ENCODE measurements at regions not wholly inside any gene's neighbourhood (a gene's known extent, or its start where the extent isn't known, plus 50 kb on each side); places are given as distances from the start of the nearest gene placed in this dataset.

- Histone ChIP-seq H3K4me3 (ENCODE audit: low read length) (no peak overlapping the region), H3K4me1 (ENCODE audit: control insufficient read depth, insufficient read depth, low read length) (no peaks in the 10 kb centered on the region), H3K27me3 (ENCODE audit: control insufficient read depth, insufficient read depth, low read length) (no peaks in the 10 kb centered on the region), H3K36me3 (ENCODE audit: control insufficient read depth, insufficient read depth, low read length) (no peaks in the 10 kb centered on the region), H3K9me3 (replicated peaks; ENCODE audit: control insufficient read depth, low read depth, low read length) (no peaks in the 10 kb centered on the region), H3K27ac (ENCODE audit: low read length) (no peak overlapping the region)
- no CpG with 5 or more reads among the region's 5 CpGs for whole genome bisulfite sequencing (ENCODE audit: insufficient coverage)
- DNase-seq = no peak
These were observed 108.2 kb upstream of the MBNL1 start for GRCh38 chr3:152160350-152161011.

- Histone ChIP-seq H3K27ac (ENCODE audit: low read length) (no peak overlapping the region), H3K4me3 (ENCODE audit: low read length) (no peak overlapping the region), H3K36me3 (ENCODE audit: control insufficient read depth, insufficient read depth, low read length) (no peaks in the 10 kb centered on the region), H3K9me3 (replicated peaks; ENCODE audit: control insufficient read depth, low read depth, low read length) (no peaks in the 10 kb centered on the region), H3K4me1 (ENCODE audit: control insufficient read depth, insufficient read depth, low read length) (no peaks in the 10 kb centered on the region), H3K27me3 (ENCODE audit: control insufficient read depth, insufficient read depth, low read length) (no peaks in the 10 kb centered on the region)
- WGBS (ENCODE audit: insufficient coverage) = no CpG with 5 or more reads among the region's 1 CpG
- no peak for DNase-seq
These were observed 96.3 kb upstream of the MBNL1 start for GRCh38 chr3:152172460-152172859.

GRCh38 chr3:152173627-152174026 lies 95.1 kb upstream of the MBNL1 start:
- Histone ChIP-seq H3K27ac (ENCODE audit: low read length) (no peak overlapping the region), H3K9me3 (replicated peaks; ENCODE audit: control insufficient read depth, low read depth, low read length) (no peaks in the 10 kb centered on the region), H3K36me3 (ENCODE audit: control insufficient read depth, insufficient read depth, low read length) (no peaks in the 10 kb centered on the region), H3K4me1 (ENCODE audit: control insufficient read depth, insufficient read depth, low read length) (no peaks in the 10 kb centered on the region), H3K4me3 (ENCODE audit: low read length) (no peak overlapping the region), H3K27me3 (ENCODE audit: control insufficient read depth, insufficient read depth, low read length) (no peaks in the 10 kb centered on the region)
- DNase-seq = no peak
- no CpG with 5 or more reads among the region's 1 CpG for WGBS (ENCODE audit: insufficient coverage)

GRCh38 chr3:152174876-152175527 lies 93.7 kb upstream of the MBNL1 start:
- 100% methylated on average over 1 of the region's 2 CpGs for WGBS (ENCODE audit: insufficient coverage)
- no peaks in the 10 kb centered on the region for H3K4me1 ChIP-seq (ENCODE audit: control insufficient read depth, insufficient read depth, low read length)

GRCh38 chr3:152175528-152175889 lies 93.2 kb upstream of the MBNL1 start:
- H3K4me1 ChIP-seq (ENCODE audit: control insufficient read depth, insufficient read depth, low read length) = no peaks in the 10 kb centered on the region
- peak; percentile 74 for DNase-seq
- no peaks in the 10 kb centered on the region for H3K9me3 ChIP-seq (replicated peaks; ENCODE audit: control insufficient read depth, low read depth, low read length)
- no peaks in the 10 kb centered on the region for H3K36me3 ChIP-seq (ENCODE audit: control insufficient read depth, insufficient read depth, low read length)
- 17% methylated on average over 1 of the region's 2 CpGs for WGBS (ENCODE audit: insufficient coverage)
- no peak overlapping the region for H3K4me3 ChIP-seq (ENCODE audit: low read length)
- H3K27me3 ChIP-seq (ENCODE audit: control insufficient read depth, insufficient read depth, low read length) = no peaks in the 10 kb centered on the region
- H3K27ac ChIP-seq (ENCODE audit: low read length) = no peak overlapping the region

More at GRCh38 chr3:152174876-152175527, 93.7 kb upstream of the MBNL1 start:
- no peaks in the 10 kb centered on the region for H3K36me3 ChIP-seq (ENCODE audit: control insufficient read depth, insufficient read depth, low read length)
- H3K27me3 ChIP-seq (ENCODE audit: control insufficient read depth, insufficient read depth, low read length) = no peaks in the 10 kb centered on the region
- H3K9me3 ChIP-seq (replicated peaks; ENCODE audit: control insufficient read depth, low read depth, low read length) = no peaks in the 10 kb centered on the region
- no peak for DNase-seq
- no peak overlapping the region for H3K27ac ChIP-seq (ENCODE audit: low read length)
- no peak overlapping the region for H3K4me3 ChIP-seq (ENCODE audit: low read length)

- H3K4me3 ChIP-seq (ENCODE audit: low read length) = no peak overlapping the region
- 67% methylated on average over 1 of the region's 2 CpGs for WGBS (ENCODE audit: insufficient coverage)
- no peak overlapping the region for H3K27ac ChIP-seq (ENCODE audit: low read length)
- no peaks in the 10 kb centered on the region for H3K27me3 ChIP-seq (ENCODE audit: control insufficient read depth, insufficient read depth, low read length)
- H3K9me3 ChIP-seq (replicated peaks; ENCODE audit: control insufficient read depth, low read depth, low read length) = no peaks in the 10 kb centered on the region
- peak; percentile 29 for DNase-seq
- no peaks in the 10 kb centered on the region for H3K4me1 ChIP-seq (ENCODE audit: control insufficient read depth, insufficient read depth, low read length)
- H3K36me3 ChIP-seq (ENCODE audit: control insufficient read depth, insufficient read depth, low read length) = no peaks in the 10 kb centered on the region
These were observed 92.5 kb upstream of the MBNL1 start for GRCh38 chr3:152176241-152176640.

- Histone ChIP-seq H3K27me3 (ENCODE audit: control insufficient read depth, insufficient read depth, low read length) (no peaks in the 10 kb centered on the region), H3K4me1 (ENCODE audit: control insufficient read depth, insufficient read depth, low read length) (no peaks in the 10 kb centered on the region), H3K36me3 (ENCODE audit: control insufficient read depth, insufficient read depth, low read length) (no peaks in the 10 kb centered on the region), H3K27ac (ENCODE audit: low read length) (no peak overlapping the region), H3K4me3 (ENCODE audit: low read length) (no peak overlapping the region), H3K9me3 (replicated peaks; ENCODE audit: control insufficient read depth, low read depth, low read length) (no peaks in the 10 kb centered on the region)
- no CpG with 5 or more reads among the region's 1 CpG for WGBS (ENCODE audit: insufficient coverage)
- DNase-seq = no peak
These were observed 91.7 kb upstream of the MBNL1 start for GRCh38 chr3:152176998-152177397.

GRCh38 chr3:152177757-152178156 lies 91.0 kb upstream of the MBNL1 start:
- Histone ChIP-seq H3K9me3 (replicated peaks; ENCODE audit: control insufficient read depth, low read depth, low read length) (no peaks in the 10 kb centered on the region), H3K4me3 (ENCODE audit: low read length) (no peak overlapping the region), H3K27me3 (ENCODE audit: control insufficient read depth, insufficient read depth, low read length) (no peaks in the 10 kb centered on the region), H3K27ac (ENCODE audit: low read length) (no peak overlapping the region), H3K36me3 (ENCODE audit: control insufficient read depth, insufficient read depth, low read length) (no peaks in the 10 kb centered on the region), H3K4me1 (ENCODE audit: control insufficient read depth, insufficient read depth, low read length) (no peaks in the 10 kb centered on the region)
- no peak for DNase-seq
- WGBS (ENCODE audit: insufficient coverage) = no CpG with 5 or more reads among the region's 1 CpG

- peak; percentile 66 for DNase-seq
- Histone ChIP-seq H3K27ac (ENCODE audit: low read length) (no peak overlapping the region), H3K27me3 (ENCODE audit: control insufficient read depth, insufficient read depth, low read length) (no peaks in the 10 kb centered on the region), H3K4me1 (ENCODE audit: control insufficient read depth, insufficient read depth, low read length) (no peaks in the 10 kb centered on the region), H3K36me3 (ENCODE audit: control insufficient read depth, insufficient read depth, low read length) (no peaks in the 10 kb centered on the region), H3K9me3 (replicated peaks; ENCODE audit: control insufficient read depth, low read depth, low read length) (no peaks in the 10 kb centered on the region), H3K4me3 (ENCODE audit: low read length) (no peak overlapping the region)
- 59% methylated on average over 2 of the region's 4 CpGs for WGBS (ENCODE audit: insufficient coverage)
These were observed 85.3 kb upstream of the MBNL1 start for GRCh38 chr3:152183473-152183872.

- Histone ChIP-seq H3K27me3 (ENCODE audit: control insufficient read depth, insufficient read depth, low read length) (no peaks in the 10 kb centered on the region), H3K4me1 (ENCODE audit: control insufficient read depth, insufficient read depth, low read length) (no peaks in the 10 kb centered on the region), H3K36me3 (ENCODE audit: control insufficient read depth, insufficient read depth, low read length) (no peaks in the 10 kb centered on the region), H3K9me3 (replicated peaks; ENCODE audit: control insufficient read depth, low read depth, low read length) (no peaks in the 10 kb centered on the region), H3K4me3 (ENCODE audit: low read length) (no peak overlapping the region), H3K27ac (ENCODE audit: low read length) (no peak overlapping the region)
- 100% methylated on average over 1 of the region's 5 CpGs for WGBS (ENCODE audit: insufficient coverage)
- DNase-seq = no peak
These were observed 83.6 kb upstream of the MBNL1 start for GRCh38 chr3:152184971-152185686.
